CD4-positive, alpha-beta T cell (primary cell): ENCODE measurements at regions not wholly inside any gene's neighbourhood (a gene's known extent, or its start where the extent isn't known, plus 50 kb on each side); places are given as distances from the start of the nearest gene placed in this dataset.

ENCODE experiments used
- ATAC-seq: fragments of 200-7000 bp; cut with Tn5 transposase; one replicate; pipeline ENCODE4 v1.10.0; 2022; ENCODE audit warnings: mild to moderate bottlenecking; ENCODE audit not compliant: poor library complexity
- CTCF ChIA-PET: fragments of 350-600 bp; sonication (Branson Sonifier 250); formaldehyde crosslinking; loops from one replicate; lab custom pipeline; 2021; ENCODE audit warnings: antibody characterized with exemption, inconsistent platforms; lab: Charles Lee
- POLR2A ChIA-PET: fragments of 350-600 bp; sonication (Branson Sonifier 250); formaldehyde crosslinking; loops from one replicate; lab custom pipeline; 2021; ENCODE audit warnings: antibody characterized with exemption, inconsistent platforms; lab: Charles Lee
- DNase-seq, 14 experiments: peaks; one replicate each; pipeline ENCODE4 v3.0.0-alpha.2; 2013 to 2020; ENCODE audit warnings: mixed read lengths in 2 of 14
- H3K27ac ChIP-seq, 2 donors: one replicate each; pipeline versions ENCODE4 v1.5.1 to v1.7.0; 2013; ENCODE audit warnings: low read length in 2 of 2, low read depth in 1 of 2, mild to moderate bottlenecking in 1 of 2
- H3K27me3 ChIP-seq, 2 experiments: 1 replicate in 1 of 2; 2 replicates in 1 of 2; pipeline versions ENCODE4 v1.6.1 to v1.7.0; 2013; ENCODE audit warnings: low read length in 2 of 2, control low read depth in 1 of 2, mild to moderate bottlenecking in 1 of 2, moderate library complexity in 1 of 2; ENCODE audit not compliant: insufficient read depth in 2 of 2, control insufficient read depth in 1 of 2
- H3K36me3 ChIP-seq: one replicate; pipeline ENCODE4 v1.6.1; 2013; ENCODE audit warnings: low read length, control low read depth; ENCODE audit not compliant: insufficient read depth
- H3K4me1 ChIP-seq: one replicate; pipeline ENCODE4 v1.6.1; 2013; ENCODE audit warnings: low read length, control low read depth; ENCODE audit not compliant: insufficient read depth
- H3K4me3 ChIP-seq: one replicate; pipeline ENCODE4 v1.5.1; 2013; ENCODE audit warnings: mild to moderate bottlenecking, low read length, moderate library complexity
- H3K9me3 ChIP-seq, 2 experiments: 1 replicate in 1 of 2; 2 replicates in 1 of 2; pipeline versions ENCODE4 v1.6.1 to v1.7.0; 2013; ENCODE audit warnings: low read length in 2 of 2, mild to moderate bottlenecking in 2 of 2, control low read depth in 1 of 2, moderate library complexity in 1 of 2; ENCODE audit not compliant: control insufficient read depth in 1 of 2, insufficient read depth in 1 of 2
- H3K27ac Mint-ChIP-seq: one replicate; pipeline ENCODE4 v1.8.0; 2020; ENCODE audit warnings: mixed read lengths
- H3K27me3 Mint-ChIP-seq: one replicate; pipeline ENCODE4 v1.8.0; 2021; ENCODE audit warnings: mixed read lengths
- H3K36me3 Mint-ChIP-seq: one replicate; pipeline ENCODE4 v1.8.0; 2021; ENCODE audit warnings: low read depth, mixed read lengths
- H3K4me1 Mint-ChIP-seq: one replicate; pipeline ENCODE4 v1.8.0; 2021; ENCODE audit warnings: low read depth, mixed read lengths
- H3K4me3 Mint-ChIP-seq: one replicate; pipeline ENCODE4 v1.8.0; 2020; ENCODE audit warnings: mild to moderate bottlenecking, mixed read lengths
- H3K9me3 Mint-ChIP-seq: one replicate; pipeline ENCODE4 v1.8.0; 2020; ENCODE audit warnings: mixed read lengths
- intact Hi-C, 2 experiments: fragments of 100-400 bp; cut with DNase I in 1 of 2; cut with micrococcal nuclease in 1 of 2; formaldehyde crosslinking; loops; one replicate each; pipeline versions ENCODE4 v1.15.1 to v1.9.0; 2023 to 2025; cut with DNase I, micrococcal nuclease
- TF ChIP-seq, protein P1 (sequence below): fragments of 200-600 bp; IDR thresholded peaks from one replicate; pipeline ENCODE4 v1.8.0; 2022; ENCODE audit warnings: antibody characterized with exemption, mild to moderate bottlenecking

DNA sequence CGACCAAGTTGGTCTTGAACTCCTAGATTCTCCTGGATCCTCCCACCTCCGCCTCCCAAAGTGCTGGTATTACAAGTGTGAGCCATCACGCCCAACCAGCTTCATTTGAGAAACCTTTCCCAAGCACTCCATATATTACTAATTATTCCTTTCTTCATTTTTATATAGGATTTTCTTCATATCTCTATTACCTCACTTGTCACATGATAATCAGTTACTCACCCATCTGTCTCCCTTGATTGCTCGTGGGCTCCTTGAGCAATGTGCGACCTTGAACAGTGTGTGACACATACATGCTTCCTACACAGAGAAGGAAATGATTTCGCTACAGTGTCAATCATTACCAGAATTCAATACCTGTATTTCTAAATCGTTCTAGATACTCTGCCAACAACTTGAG lies 110.7 kb upstream of the C2CD4B start:
- ChIA-PET CTCF (no interaction called here), POLR2A (no interaction called here)
- Histone ChIP-seq H3K36me3 (no peaks in the 10 kb centered on the region), H3K4me1 (no peaks in the 10 kb centered on the region), H3K27ac (no peak overlapping the region), H3K4me3 (no peak overlapping the region), H3K9me3 (peaks cover 1 to 9% of the 10 kb centered on the region in 2 experiments), H3K27me3 (peaks cover 2 to 15% of the 10 kb centered on the region in 2 experiments)
- TF ChIP-seq, protein P1, sequence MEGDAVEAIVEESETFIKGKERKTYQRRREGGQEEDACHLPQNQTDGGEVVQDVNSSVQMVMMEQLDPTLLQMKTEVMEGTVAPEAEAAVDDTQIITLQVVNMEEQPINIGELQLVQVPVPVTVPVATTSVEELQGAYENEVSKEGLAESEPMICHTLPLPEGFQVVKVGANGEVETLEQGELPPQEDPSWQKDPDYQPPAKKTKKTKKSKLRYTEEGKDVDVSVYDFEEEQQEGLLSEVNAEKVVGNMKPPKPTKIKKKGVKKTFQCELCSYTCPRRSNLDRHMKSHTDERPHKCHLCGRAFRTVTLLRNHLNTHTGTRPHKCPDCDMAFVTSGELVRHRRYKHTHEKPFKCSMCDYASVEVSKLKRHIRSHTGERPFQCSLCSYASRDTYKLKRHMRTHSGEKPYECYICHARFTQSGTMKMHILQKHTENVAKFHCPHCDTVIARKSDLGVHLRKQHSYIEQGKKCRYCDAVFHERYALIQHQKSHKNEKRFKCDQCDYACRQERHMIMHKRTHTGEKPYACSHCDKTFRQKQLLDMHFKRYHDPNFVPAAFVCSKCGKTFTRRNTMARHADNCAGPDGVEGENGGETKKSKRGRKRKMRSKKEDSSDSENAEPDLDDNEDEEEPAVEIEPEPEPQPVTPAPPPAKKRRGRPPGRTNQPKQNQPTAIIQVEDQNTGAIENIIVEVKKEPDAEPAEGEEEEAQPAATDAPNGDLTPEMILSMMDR: no peak
- H3K9me3 Mint-ChIP-seq: peaks cover 2% of the 10 kb centered on the region
- no peak overlapping the region for H3K27ac Mint-ChIP-seq
- no peak overlapping the region for H3K4me3 Mint-ChIP-seq
- peaks cover 28% of the 10 kb centered on the region for H3K27me3 Mint-ChIP-seq
- no peaks in the 10 kb centered on the region for H3K36me3 Mint-ChIP-seq
- DNase-seq (no peak), ATAC-seq (no peak)
- no peaks in the 10 kb centered on the region for H3K4me1 Mint-ChIP-seq
- intact Hi-C loops: no loop called here

GRCh38 chr15:62277816-62278394 lies 112.8 kb upstream of the C2CD4B start:
- Mint-ChIP-seq H3K27me3 (peaks cover 26% of the 10 kb centered on the region), H3K27ac (no peak overlapping the region), H3K4me1 (no peaks in the 10 kb centered on the region), H3K9me3 (no peaks in the 10 kb centered on the region), H3K36me3 (no peaks in the 10 kb centered on the region), H3K4me3 (no peak overlapping the region)
- intact Hi-C loops: no loop called here
- Histone ChIP-seq H3K9me3 (no peaks in the 10 kb centered on the region), H3K27me3 (peaks cover 0 to 8% of the 10 kb centered on the region in 2 experiments), H3K36me3 (no peaks in the 10 kb centered on the region), H3K4me1 (no peaks in the 10 kb centered on the region), H3K4me3 (no peak overlapping the region), H3K27ac (no peak overlapping the region)
- TF ChIP-seq, protein P1: no peak
- DNase-seq: no peak
- ATAC-seq: no peak
- POLR2A ChIA-PET: no interaction called here
- CTCF ChIA-PET: no interaction called here

DNA sequence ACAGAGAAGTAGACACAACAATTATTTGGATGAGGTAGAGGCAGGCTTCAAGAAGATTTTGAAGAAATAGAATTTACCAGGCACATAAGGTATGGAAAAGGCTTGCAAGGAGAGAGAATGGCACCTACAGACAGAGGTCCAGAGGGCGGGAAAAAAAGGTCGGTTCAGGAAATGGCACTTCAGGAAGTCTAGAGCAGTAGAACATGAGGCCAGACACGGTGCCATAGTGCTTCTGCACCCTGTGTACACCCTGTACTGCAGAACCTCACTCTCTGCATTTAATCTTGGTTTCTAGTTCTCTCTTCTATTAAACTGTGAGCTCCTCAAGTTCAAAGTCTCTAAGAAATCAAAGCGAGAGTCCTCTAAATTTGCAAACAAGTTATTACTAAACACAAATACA lies 113.4 kb upstream of the C2CD4B start:
- no peak overlapping the region for H3K27ac Mint-ChIP-seq

More for the DNA sequence above, 113.4 kb upstream of the C2CD4B start:
- peaks cover 31% of the 10 kb centered on the region for H3K27me3 Mint-ChIP-seq
- DNase-seq (no peak), ATAC-seq (no peak)
- no peaks in the 10 kb centered on the region for H3K9me3 ChIP-seq
- no peaks in the 10 kb centered on the region for H3K4me1 Mint-ChIP-seq
- TF ChIP-seq, protein P1: no peak
- no peaks in the 10 kb centered on the region for H3K4me1 ChIP-seq
- H3K4me3 ChIP-seq: no peak overlapping the region
- no peak overlapping the region for H3K27ac ChIP-seq
- no peak overlapping the region for H3K4me3 Mint-ChIP-seq
- H3K27me3 ChIP-seq: peaks cover 0 to 8% of the 10 kb centered on the region in 2 experiments
- ChIA-PET POLR2A (no interaction called here), CTCF (no interaction called here)
- H3K9me3 Mint-ChIP-seq: no peaks in the 10 kb centered on the region
- no peaks in the 10 kb centered on the region for H3K36me3 ChIP-seq
- H3K36me3 Mint-ChIP-seq: no peaks in the 10 kb centered on the region
- intact Hi-C loops: no loop called here
